ENCODE measurements at regions not wholly inside any gene's neighbourhood (a gene's known extent, or its start where the extent isn't known, plus 50 kb on each side); places are given as distances from the start of the nearest gene placed in this dataset.

DNA sequence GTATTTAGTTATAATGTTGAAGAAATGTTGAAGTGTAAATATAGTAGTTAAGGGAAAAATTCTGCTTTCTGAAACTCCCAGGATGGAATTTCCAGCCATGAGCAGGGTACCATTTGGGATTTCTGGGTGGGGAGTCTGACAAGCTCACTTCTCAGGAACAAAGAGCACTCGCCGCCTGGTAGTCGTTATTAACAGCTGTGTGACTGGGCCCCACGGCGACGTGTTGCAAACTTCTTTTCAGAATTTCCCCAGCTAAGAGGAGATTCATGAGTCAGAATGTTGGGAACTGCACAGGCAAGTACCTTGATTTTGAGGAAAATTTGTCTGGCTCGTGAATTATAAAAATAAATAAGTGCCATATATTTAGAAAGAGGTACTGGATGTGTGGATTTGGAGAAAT lies 103.7 kb downstream of the LACC1 start:
- H3K4me2 ChIP-seq (ENCODE audit: insufficient read depth, insufficient read length, low read length) = no peak overlapping the region
- no peaks in the 10 kb centered on the region for H3K79me1 ChIP-seq (ENCODE audit: insufficient read depth, low read depth, low read length, poor library complexity, severe bottlenecking)
- Mint-ChIP-seq H3K4me1 (peaks cover 5 to 8% of the 10 kb centered on the region in 2 experiments), H3K9me3 (no peaks in the 10 kb centered on the region), H3K27ac (no peak overlapping the region), H3K36me3 (ENCODE audit: insufficient read depth in 1 of 3, low read depth in 3 of 3) (no peaks in the 10 kb centered on the region), H3K4me3 (no peak overlapping the region), H3K27me3 (ENCODE audit: low read depth) (peaks cover 2% of the 10 kb centered on the region; the same call in 1 of the 2 replicates)
- H3K4me1 ChIP-seq (ENCODE audit: insufficient read depth, low read length) = no peaks in the 10 kb centered on the region
- TF ChIP-seq, protein P1, sequence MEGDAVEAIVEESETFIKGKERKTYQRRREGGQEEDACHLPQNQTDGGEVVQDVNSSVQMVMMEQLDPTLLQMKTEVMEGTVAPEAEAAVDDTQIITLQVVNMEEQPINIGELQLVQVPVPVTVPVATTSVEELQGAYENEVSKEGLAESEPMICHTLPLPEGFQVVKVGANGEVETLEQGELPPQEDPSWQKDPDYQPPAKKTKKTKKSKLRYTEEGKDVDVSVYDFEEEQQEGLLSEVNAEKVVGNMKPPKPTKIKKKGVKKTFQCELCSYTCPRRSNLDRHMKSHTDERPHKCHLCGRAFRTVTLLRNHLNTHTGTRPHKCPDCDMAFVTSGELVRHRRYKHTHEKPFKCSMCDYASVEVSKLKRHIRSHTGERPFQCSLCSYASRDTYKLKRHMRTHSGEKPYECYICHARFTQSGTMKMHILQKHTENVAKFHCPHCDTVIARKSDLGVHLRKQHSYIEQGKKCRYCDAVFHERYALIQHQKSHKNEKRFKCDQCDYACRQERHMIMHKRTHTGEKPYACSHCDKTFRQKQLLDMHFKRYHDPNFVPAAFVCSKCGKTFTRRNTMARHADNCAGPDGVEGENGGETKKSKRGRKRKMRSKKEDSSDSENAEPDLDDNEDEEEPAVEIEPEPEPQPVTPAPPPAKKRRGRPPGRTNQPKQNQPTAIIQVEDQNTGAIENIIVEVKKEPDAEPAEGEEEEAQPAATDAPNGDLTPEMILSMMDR (conservative IDR thresholded peaks at IDR 0.05) = no peak
- no peak overlapping the region for H3K56ac ChIP-seq (ENCODE audit: insufficient read length, low read depth, low read length)
- H3K18ac ChIP-seq (ENCODE audit: insufficient read length, low read depth, low read length) = no peak overlapping the region
- no peak overlapping the region for H3K23ac ChIP-seq (ENCODE audit: insufficient read length, low read depth, low read length)
- H3K4ac ChIP-seq (ENCODE audit: low read depth, low read length) = no peak overlapping the region
- H3K23me2 ChIP-seq (ENCODE audit: insufficient read length, low read depth, low read length, poor library complexity, severe bottlenecking) = no peaks in the 10 kb centered on the region
- no peak overlapping the region for H2AK5ac ChIP-seq (ENCODE audit: insufficient read length, low read length)
- no peak overlapping the region for H2BK5ac ChIP-seq (ENCODE audit: insufficient read length, low read length)
- no peak overlapping the region for H2BK15ac ChIP-seq (ENCODE audit: low read depth, low read length)
- H4K91ac ChIP-seq (ENCODE audit: insufficient read length, low read depth, low read length) = no peak overlapping the region
- no peaks in the 10 kb centered on the region for H4K20me1 ChIP-seq (ENCODE audit: control insufficient read depth, insufficient read depth, insufficient read length)
- H2BK12ac ChIP-seq (ENCODE audit: insufficient read length, low read depth, low read length) = no peak overlapping the region
- H3K27me3 ChIP-seq (ENCODE audit: insufficient read depth, low read length) = no peaks in the 10 kb centered on the region
- H3K27ac ChIP-seq (ENCODE audit: insufficient read length, low read depth, low read length) = no peak overlapping the region
- no peak overlapping the region for H4K5ac ChIP-seq (ENCODE audit: insufficient read length, low read depth, low read length)
- WGBS (ENCODE audit: extremely low coverage, insufficient read length, low lambda C conversion rate) = no CpG with 5 or more reads among the region's 7 CpGs
- H3K14ac ChIP-seq (ENCODE audit: insufficient read depth, low read length) = no peak overlapping the region
- H2BK120ac ChIP-seq (ENCODE audit: low read depth, low read length, poor library complexity, severe bottlenecking) = no peak overlapping the region
- DNase-seq = no peak
- H3T11ph ChIP-seq (ENCODE audit: low read length) = no peak overlapping the region
- no peak overlapping the region for H3K9ac ChIP-seq (ENCODE audit: extremely low read depth, insufficient read length, low read length)
- no peaks in the 10 kb centered on the region for H3K9me3 ChIP-seq (ENCODE audit: control insufficient read depth, low read depth, low read length)
- no peaks in the 10 kb centered on the region for H3K79me2 ChIP-seq (ENCODE audit: insufficient read depth, low read length)
- H4K8ac ChIP-seq (replicated peaks; ENCODE audit: insufficient read length, low read depth, low read length) = no peak overlapping the region
- no peak overlapping the region for H2BK20ac ChIP-seq (ENCODE audit: low read depth, low read length, poor library complexity, severe bottlenecking)
- H2AFZ ChIP-seq (ENCODE audit: low read length) = no peak overlapping the region

All from H9 (cell line).